ENCODE measurements at regions not wholly inside any gene's neighbourhood (a gene's known extent, or its start where the extent isn't known, plus 50 kb on each side); places are given as distances from the start of the nearest gene placed in this dataset.

DNA sequence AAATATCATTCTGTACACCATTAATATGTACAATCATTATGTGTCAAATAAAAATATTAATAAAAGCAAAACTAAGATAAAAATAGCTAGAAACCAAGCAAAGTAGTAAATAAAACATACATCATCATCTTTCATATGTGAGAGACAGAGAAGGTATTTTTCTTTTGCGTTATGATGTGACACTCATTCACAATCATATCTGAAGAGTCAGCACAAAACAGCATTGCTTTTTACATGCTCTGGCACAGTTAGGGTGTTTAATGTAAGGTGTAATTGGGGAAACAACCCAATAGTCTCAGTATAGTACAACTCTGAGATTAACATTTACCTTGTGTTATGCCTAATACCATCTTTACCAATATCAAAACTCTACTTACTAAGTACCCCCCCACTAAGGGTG lies 376.6 kb downstream of the TMA16 start:
- no peak for DNase-seq (ENCODE audit: low read depth)

GRCh38 chr4:163875327-163875726 lies 380.8 kb downstream of the TMA16 start:
- no peak for DNase-seq (ENCODE audit: low read depth)

GRCh38 chr4:163878336-163879121 lies 384.0 kb downstream of the TMA16 start:
- no peak for DNase-seq (ENCODE audit: low read depth)

GRCh38 chr4:163892417-163892816 lies 397.9 kb downstream of the TMA16 start:
- DNase-seq (ENCODE audit: low read depth): no peak

- DNase-seq (ENCODE audit: low read depth): peak; percentile 0
Observed at GRCh38 chr4:163895378-163896005, 401.0 kb downstream of the TMA16 start.

DNA sequence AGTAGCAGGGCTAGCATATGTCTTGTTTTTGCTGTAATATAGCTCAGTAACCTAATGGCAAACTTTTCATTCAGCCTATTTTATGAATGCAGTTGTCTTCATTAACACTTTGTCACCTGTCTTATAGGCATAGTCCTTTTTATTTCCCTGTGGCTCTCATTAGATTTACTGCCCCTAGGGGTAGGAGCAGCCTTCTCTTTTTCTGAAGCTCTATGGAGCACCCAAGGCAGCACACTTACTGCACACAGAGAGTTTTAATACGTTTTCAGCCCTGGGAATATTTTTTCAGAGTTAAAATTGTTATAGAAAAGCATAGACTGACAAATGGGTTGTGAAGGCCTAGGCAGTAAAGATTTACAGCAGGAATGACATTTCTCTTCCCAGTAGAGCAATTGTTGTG lies 406.8 kb downstream of the TMA16 start:
- DNase-seq (ENCODE audit: low read depth): no peak

GRCh38 chr4:163902417-163902816 lies 407.9 kb downstream of the TMA16 start:
- no peak for DNase-seq (ENCODE audit: low read depth)

DNA sequence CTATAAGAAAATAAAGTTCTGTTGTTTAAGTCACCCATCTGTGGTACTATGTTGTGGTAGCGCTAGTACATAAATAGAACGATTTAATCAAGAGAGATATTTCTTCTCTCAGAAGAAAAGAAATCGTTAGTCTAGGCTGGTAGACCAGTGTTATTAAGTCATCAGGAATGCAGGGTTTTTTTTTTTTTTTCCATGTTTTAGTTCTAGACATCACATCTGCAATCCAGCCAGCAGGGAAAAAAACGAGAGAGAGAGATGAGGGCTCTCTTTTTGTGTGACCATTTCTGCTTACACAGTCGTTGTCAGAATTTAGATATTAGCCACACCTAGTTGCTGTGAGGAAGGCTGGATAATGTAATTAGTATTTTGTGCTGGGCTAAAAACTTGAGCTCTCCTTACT lies 417.4 kb downstream of the TMA16 start:
- DNase-seq (ENCODE audit: low read depth): no peak

DNA sequence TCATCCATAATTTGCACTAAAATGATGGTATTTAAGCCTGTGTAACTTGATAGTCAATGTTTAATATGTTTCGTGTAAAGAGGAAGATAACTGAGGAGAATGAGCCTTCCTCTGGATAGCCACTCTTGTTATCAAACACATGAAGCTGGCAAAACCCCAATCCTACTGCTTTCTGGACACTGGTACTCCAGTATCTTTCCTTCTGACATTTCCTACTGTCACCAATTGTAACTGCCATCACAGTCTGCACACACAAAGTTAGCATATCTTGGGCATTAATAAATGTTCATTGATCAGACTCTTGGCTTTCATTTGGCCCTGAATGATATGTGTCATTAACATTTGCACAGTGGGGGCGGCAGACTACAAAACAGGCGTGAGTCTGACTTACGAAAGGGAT lies 419.1 kb downstream of the TMA16 start:
- DNase-seq (ENCODE audit: low read depth): no peak

DNA sequence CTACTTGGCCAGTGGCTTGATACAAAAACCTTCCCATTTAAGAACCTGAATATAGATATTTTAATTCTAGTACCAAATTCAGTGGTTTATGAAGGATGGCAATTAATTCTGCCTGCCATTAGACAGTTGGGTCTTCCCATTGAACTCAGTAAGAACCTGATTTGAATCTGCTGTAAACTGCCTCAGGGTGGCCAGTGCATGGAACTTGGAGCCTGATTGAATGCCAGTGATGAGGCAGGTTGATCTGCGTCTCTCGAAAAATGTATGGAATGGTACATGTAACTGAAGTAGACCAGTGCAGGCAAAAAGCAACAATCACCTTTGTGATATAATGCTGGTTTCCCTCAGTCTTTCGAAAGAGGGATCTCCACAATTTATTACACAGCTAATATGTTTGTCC lies 421.4 kb downstream of the TMA16 start:
- DNase-seq (ENCODE audit: low read depth): no peak

- DNase-seq (ENCODE audit: low read depth): no peak
Observed at GRCh38 chr4:163920426-163920825, 425.9 kb downstream of the TMA16 start.

DNA sequence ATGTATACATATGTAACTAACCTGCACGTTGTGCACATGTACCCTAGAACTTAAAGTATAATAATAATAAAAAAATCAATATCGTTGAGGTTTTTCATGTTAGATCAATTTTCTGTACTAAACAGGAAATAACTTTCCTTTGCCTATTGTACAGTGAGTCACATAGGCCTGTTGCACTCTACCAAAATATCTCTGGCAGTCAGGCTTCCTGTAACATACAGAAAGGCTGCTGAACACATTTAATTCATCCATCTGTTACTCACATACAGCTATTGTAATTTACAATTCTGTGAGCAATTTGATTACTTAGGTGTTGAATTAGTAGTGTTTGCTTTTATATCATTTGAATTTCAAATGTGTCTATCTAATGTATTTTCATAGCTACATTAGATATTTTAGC lies 427.8 kb downstream of the TMA16 start:
- no peak for DNase-seq (ENCODE audit: low read depth)

DNA sequence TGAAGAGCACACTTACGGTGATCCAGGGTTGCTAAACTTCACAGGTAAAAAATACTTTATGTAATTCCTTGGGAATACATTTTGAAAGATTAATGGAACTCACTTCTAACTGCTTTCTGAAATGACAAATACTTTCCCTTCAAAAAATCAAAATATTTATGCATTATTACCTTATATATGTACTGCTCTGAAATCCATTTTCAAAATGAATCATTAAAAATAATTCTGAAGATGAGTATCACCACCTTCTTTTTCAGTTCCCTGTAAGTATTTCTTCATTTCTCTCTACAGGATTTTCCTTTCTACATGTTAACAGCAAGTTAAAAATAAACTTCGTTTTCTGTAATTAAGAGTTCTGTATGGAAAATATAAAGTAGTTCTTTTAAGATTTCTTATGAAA lies 428.6 kb downstream of the TMA16 start:
- DNase-seq (ENCODE audit: low read depth): no peak

DNA sequence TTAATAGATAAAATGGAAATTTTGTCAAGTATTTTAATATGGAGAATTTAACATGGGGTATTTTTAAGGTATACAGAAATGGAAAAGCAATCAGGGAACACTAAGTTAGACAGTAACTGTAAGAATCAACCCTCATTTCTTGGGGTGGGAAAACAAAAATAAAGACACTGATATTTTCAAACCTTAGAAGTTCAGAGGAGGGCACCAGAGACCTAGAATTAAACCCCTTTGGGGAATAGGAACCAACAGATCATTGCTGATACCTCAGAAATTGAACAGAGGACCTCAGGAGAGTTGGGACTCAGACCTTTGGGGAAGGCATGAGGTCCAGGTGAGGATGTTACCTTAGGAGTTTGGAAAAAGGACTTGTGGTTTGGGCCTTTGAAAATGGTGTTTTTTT lies 435.6 kb downstream of the TMA16 start:
- no peak for DNase-seq (ENCODE audit: low read depth)

GRCh38 chr4:163932504-163932903 lies 438.0 kb downstream of the TMA16 start:
- no peak for DNase-seq (ENCODE audit: low read depth)

DNA sequence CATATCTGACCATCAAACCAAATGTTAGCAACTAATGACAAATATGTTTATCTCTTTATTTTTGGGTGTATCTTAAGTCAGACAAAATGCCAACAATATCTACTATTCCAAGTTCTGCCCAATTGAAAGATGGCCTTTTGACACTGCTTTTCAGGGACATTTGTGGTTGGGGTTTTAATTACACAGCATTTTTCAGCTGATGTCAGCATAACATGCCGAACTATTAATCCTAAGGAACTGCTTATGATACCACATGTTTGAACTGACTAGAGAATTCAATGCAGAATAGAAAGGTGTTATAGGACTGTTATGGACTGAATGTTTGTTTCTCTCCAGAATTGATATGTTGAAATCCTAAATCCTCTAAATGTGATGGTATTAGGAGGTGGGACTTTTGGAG lies 445.1 kb downstream of the TMA16 start:
- DNase-seq (ENCODE audit: low read depth): no peak

DNA sequence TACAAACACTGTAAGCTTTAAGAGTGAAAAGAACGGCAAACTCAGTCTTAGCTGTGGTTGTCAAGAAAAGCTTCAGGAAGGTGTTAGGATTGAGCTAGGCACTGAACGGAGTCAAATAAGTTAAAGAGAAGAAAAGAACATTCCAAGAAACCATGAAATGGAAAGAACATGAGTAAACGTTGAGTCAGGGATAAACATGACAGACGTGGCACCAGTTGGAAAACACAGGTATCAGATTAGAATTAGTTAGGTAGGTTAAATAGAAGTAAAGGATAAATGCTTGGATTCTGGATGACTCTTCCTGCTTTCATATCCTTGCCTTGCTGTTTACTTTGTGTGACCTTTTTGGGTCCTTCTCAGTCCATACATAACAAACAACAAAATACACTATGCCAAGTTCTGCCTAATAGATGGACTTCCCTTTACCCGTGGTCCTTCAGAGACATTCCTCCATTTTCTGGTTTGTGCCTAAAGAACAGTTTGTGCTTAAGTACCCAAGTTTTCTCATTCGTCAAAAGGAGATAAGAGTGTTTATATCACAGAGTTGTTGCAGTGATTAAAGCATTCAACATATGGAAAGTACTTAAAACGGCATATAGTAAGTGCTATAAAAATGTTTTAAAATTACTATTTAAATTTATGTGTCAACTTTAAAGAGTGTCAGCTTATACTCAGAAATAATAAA lies 446.9 kb downstream of the TMA16 start:
- DNase-seq (ENCODE audit: low read depth): no peak

DNA sequence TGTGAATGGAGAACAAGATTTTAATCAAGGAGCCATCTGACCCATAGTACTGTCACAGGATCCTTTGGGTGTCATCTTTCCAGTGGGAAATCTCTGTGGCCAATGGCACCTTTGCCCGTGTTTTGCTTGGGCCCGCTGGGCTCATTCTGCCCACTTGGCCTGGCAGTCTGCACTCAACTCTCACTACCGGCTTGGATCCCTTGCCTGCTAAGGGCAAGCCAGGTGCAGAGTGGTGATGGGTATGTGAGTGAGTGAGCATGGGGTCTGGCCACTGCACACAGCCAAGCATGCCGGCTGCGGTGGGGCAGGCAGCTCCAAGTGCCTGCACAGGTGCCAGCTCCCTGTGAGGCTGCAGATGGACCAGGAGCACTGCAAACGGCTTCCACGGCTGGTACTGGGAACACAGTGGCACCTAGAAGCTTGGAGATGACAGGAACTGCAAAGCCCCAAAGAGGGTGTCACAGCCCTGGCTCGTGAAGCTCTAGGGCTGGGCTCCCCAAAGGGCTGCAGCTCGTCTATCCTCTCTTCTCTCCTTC lies 454.5 kb downstream of the TMA16 start:
- no peak for DNase-seq (ENCODE audit: low read depth)

DNA sequence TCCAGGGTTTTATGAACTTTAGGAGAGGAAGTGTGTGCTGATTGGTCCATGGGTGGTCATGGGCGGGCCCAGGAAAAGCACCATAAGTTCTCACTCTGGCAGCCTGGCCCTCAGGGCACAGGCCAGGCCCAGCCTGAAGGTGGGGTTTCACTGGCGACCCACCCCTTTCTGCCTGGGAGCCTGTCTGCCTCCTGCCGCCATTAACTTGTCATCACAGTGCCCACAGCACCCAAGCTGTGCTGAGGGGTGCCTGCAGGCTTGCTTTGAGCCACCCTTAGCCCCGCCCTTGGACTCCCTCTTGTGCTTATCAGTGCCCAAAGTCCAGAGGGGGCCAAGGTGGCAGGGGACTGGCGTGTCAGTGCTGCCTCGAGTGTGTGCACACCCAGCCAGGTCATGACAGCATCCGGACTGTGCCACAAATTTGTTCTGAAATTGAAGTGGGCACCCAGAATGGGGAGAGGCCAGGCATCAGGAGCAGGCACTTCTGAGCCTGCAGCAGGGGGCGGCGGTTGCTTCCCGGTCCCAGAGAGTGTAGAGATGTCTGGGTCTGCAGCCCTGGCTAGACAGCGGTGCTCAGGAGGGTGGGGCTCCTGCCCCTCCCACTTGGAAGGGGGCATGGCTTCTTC lies 455.6 kb downstream of the TMA16 start:
- no peak for DNase-seq (ENCODE audit: low read depth)

DNA sequence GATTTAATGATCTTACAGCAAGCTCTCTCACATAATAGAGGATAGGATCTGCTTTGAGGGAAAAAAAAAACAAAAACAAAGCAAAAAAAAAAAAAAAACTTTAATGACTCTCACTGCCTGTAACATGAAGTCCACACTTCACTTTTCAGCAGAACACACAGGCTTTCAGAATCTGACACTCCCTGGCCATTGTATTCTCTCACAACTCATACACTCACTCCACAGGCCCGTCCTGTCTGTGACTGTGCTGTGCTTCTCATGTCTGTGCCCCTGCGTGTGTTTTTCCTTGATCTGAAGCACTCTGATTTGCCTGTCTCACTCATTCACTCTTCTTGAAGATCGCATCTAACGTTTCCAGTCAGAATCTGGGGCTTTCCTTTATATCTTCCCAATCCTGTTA lies 460.8 kb downstream of the TMA16 start:
- DNase-seq (ENCODE audit: low read depth): no peak

DNA sequence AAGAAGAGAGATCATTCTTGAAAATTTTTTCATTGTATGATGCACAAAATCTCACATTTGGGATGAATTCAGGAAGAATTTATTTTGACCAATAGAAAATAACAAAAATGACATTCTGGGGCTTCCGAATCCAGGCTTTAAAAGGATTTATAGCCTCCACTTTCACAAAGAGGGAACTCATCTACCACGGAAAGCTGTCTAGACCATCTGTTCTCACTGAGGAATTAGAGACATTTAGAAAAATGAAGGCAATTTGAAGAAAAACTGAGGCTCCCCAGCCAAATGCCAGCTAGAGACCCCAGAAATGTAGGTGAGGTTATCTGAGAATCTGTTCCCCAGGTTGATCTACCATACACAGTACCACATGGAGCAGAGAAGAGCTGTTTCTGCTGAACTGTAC lies 464.3 kb downstream of the TMA16 start:
- DNase-seq (ENCODE audit: low read depth): no peak

- no peak for DNase-seq (ENCODE audit: low read depth)
Observed at GRCh38 chr4:163959932-163960331, 465.4 kb downstream of the TMA16 start.

- no peak for DNase-seq (ENCODE audit: low read depth)
Observed at GRCh38 chr4:163966612-163967011, 472.1 kb downstream of the TMA16 start.

Measured in activated T-cell treated with anti-CD3 and anti-CD28 coated beads for 24 hours (primary cell).